ENCODE measurements at regions not wholly inside any gene's neighbourhood (a gene's known extent, or its start where the extent isn't known, plus 50 kb on each side); places are given as distances from the start of the nearest gene placed in this dataset.

DNA sequence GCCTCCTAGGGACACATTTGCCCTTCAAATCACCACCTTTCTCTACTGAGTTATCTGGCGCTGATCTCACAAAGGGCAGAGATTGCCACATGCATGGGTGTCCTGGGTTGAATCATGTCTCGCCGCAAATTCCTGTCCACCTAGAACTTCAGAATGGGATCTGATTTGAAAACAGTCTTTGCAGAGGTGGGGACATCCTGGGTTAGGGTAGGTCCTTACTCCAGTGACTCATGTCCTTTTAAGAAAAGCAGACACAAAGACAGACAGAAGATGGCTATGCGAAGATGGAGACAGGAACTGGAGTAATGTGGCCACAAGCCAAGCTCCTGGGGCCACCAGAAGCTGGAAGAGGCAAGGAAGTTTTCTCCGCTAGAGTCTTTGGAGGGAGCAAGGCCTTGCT, 197.4 kb upstream of the SMIM21 start:
- TF ChIP-seq, protein P1, sequence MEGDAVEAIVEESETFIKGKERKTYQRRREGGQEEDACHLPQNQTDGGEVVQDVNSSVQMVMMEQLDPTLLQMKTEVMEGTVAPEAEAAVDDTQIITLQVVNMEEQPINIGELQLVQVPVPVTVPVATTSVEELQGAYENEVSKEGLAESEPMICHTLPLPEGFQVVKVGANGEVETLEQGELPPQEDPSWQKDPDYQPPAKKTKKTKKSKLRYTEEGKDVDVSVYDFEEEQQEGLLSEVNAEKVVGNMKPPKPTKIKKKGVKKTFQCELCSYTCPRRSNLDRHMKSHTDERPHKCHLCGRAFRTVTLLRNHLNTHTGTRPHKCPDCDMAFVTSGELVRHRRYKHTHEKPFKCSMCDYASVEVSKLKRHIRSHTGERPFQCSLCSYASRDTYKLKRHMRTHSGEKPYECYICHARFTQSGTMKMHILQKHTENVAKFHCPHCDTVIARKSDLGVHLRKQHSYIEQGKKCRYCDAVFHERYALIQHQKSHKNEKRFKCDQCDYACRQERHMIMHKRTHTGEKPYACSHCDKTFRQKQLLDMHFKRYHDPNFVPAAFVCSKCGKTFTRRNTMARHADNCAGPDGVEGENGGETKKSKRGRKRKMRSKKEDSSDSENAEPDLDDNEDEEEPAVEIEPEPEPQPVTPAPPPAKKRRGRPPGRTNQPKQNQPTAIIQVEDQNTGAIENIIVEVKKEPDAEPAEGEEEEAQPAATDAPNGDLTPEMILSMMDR (conservative IDR thresholded peaks at IDR 0.05; ENCODE audit: low read depth, low read length) = no peak
- DNase-seq (ENCODE audit: low read depth) = no peak
- no peak overlapping the region for H3K4me3 ChIP-seq (ENCODE audit: low read length)

DNA sequence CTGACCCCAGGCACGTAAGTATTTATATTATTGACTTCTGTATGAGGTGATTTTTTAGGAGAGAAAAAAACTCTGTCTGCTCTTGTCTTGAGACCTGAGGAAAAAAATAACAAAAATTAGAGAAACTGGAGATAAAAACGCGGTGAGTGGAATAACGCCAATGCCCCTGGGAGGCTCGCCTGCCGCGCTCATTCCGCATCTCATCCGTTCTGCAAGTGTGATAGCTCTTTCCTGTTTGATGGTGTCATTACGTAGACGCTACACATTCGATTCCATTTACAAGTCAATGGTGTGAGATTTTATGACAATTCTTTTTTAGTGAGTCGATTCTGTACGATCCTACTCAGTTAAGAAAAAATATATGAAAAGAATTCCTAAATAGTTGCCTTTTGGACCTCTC, 194.3 kb upstream of the SMIM21 start:
- no peak overlapping the region for H3K4me3 ChIP-seq (ENCODE audit: low read length)
- TF ChIP-seq, protein P1 (conservative IDR thresholded peaks at IDR 0.05; ENCODE audit: low read depth, low read length) = no peak
- no peak for DNase-seq (ENCODE audit: low read depth)

DNA sequence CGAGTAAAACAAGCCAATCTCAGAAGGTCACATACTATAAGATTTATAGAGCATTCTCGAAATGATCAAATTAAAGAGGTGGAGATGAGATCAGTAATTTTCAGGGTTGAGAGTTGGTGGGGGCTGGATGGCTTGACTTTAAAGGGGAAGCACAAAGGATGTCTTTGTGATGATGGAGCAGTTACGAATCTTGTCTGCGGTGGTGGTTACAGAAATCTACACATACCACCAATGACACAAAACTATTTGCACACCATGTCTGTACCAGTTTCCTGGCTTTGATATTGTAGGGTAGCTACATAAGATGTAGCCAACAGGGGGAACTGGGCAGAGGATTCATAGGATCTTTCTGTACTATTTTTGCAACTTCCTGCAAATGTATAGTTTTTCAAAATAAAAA, 190.6 kb upstream of the SMIM21 start:
- TF ChIP-seq, protein P1 (conservative IDR thresholded peaks at IDR 0.05; ENCODE audit: low read depth, low read length) = no peak
- H3K4me3 ChIP-seq (ENCODE audit: low read length) = no peak overlapping the region
- DNase-seq (ENCODE audit: low read depth) = no peak

DNA sequence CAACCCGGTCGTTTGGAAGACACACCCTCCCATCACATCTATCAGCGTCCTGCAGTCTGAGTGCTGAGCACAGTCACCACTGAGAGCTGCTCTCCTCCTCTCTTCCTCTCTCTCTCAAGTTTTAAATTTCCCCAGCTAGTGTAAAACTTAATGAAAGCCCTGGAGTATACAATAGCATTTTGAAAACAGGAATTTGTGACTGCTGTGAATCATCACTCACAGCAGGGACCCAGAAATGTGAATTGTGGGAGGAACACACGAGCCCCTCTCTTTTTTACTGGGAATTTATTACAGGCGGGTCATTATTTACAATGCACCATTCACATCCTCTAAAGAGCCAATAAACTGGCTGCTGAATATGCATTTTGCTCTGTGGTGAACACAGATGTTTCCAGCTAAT, 185.0 kb upstream of the SMIM21 start:
- no peak overlapping the region for H3K4me3 ChIP-seq (ENCODE audit: low read length)
- TF ChIP-seq, protein P1 (conservative IDR thresholded peaks at IDR 0.05; ENCODE audit: low read depth, low read length) = no peak
- DNase-seq (ENCODE audit: low read depth) = no peak

DNA sequence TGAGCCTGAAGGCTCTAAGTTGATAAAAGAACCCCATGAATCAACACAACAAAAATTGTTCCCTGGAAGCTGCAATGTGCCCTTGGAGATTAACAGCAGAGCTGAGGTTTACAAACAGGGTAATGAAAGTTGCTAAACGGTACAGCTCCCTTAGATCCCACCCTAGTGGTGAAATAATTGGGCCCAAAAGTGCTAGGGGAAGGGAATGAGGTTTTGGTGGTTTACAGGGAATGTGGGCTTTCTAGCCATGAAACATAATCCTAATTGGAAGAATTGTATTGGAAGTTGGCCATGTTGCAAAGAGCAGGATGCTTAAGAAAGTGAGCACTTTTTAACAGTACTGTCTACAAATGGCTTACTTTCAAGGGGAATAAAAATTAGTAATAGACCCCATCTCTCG, 180.2 kb upstream of the SMIM21 start:
- no peak for DNase-seq (ENCODE audit: low read depth)
- no peak overlapping the region for H3K4me3 ChIP-seq (ENCODE audit: low read length)
- TF ChIP-seq, protein P1 (conservative IDR thresholded peaks at IDR 0.05; ENCODE audit: low read depth, low read length) = no peak

DNA sequence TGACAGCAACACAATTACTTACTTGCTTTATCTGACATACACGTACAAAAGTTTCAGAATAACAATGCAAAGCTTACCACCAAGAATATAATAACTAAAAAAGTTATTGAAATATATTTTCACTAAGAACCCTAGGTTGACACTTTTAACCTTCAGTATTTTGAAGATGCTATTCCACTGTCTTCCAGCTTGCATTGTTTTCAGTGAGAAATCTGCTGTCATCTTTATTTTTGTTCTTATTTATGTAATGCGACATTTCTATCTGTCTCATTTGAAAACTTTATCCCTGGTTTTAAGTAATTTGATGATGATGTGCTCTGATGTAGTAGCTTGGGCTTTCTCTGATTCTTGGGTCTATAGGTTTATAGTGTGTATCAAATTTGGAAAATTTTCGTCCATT, 165.0 kb upstream of the SMIM21 start:
- no peak overlapping the region for H3K4me3 ChIP-seq (ENCODE audit: low read length)
- no peak for DNase-seq (ENCODE audit: low read depth)
- TF ChIP-seq, protein P1 (conservative IDR thresholded peaks at IDR 0.05; ENCODE audit: low read depth, low read length) = no peak

DNA sequence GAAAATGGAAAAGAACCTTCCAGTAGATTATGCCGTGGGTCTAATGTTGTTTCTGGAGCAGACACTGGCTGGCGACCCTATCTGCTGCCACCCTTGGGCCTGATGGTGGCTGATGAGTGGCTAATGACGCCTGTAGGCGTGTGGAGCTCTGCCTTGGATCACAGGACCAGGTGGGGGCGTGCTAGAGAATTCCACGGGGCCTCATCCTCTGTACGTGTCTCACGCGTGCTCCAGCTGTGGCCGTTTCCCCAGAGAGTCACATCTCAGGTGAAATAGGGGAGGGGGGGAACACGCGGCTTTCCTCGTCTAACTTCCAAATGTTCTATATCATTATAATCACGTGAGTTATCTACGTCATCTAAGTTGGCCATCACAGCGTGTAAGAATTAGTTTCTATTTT, 160.9 kb upstream of the SMIM21 start:
- DNase-seq (ENCODE audit: low read depth) = no peak
- TF ChIP-seq, protein P1 (conservative IDR thresholded peaks at IDR 0.05; ENCODE audit: low read depth, low read length) = no peak
- H3K4me3 ChIP-seq (ENCODE audit: low read length) = no peak overlapping the region

Data from retinal pigment epithelial cell (primary cell).